ENCODE measurements at regions not wholly inside any gene's neighbourhood (a gene's known extent, or its start where the extent isn't known, plus 50 kb on each side); places are given as distances from the start of the nearest gene placed in this dataset.

GRCh38 chr7:14978687-14979086, 76.1 kb upstream of the DGKB start:
- TF ChIP-seq KLF10 (tag by site-specific recombination; IDR thresholded peaks at IDR 0.05) (no peak), PRDM6 (tag by site-specific recombination; IDR thresholded peaks at IDR 0.05) (no peak), KLF9 (tag by site-specific recombination; IDR thresholded peaks at IDR 0.05; ENCODE audit: low read depth) (no peak), ZNF202 (tag by site-specific recombination; IDR thresholded peaks at IDR 0.05; ENCODE audit: borderline replicate concordance) (no peak)
- TF ChIP-seq, protein P1, sequence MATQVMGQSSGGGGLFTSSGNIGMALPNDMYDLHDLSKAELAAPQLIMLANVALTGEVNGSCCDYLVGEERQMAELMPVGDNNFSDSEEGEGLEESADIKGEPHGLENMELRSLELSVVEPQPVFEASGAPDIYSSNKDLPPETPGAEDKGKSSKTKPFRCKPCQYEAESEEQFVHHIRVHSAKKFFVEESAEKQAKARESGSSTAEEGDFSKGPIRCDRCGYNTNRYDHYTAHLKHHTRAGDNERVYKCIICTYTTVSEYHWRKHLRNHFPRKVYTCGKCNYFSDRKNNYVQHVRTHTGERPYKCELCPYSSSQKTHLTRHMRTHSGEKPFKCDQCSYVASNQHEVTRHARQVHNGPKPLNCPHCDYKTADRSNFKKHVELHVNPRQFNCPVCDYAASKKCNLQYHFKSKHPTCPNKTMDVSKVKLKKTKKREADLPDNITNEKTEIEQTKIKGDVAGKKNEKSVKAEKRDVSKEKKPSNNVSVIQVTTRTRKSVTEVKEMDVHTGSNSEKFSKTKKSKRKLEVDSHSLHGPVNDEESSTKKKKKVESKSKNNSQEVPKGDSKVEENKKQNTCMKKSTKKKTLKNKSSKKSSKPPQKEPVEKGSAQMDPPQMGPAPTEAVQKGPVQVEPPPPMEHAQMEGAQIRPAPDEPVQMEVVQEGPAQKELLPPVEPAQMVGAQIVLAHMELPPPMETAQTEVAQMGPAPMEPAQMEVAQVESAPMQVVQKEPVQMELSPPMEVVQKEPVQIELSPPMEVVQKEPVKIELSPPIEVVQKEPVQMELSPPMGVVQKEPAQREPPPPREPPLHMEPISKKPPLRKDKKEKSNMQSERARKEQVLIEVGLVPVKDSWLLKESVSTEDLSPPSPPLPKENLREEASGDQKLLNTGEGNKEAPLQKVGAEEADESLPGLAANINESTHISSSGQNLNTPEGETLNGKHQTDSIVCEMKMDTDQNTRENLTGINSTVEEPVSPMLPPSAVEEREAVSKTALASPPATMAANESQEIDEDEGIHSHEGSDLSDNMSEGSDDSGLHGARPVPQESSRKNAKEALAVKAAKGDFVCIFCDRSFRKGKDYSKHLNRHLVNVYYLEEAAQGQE (tag by site-specific recombination; IDR thresholded peaks at IDR 0.05), result no peak
- TF ChIP-seq, protein P2, sequence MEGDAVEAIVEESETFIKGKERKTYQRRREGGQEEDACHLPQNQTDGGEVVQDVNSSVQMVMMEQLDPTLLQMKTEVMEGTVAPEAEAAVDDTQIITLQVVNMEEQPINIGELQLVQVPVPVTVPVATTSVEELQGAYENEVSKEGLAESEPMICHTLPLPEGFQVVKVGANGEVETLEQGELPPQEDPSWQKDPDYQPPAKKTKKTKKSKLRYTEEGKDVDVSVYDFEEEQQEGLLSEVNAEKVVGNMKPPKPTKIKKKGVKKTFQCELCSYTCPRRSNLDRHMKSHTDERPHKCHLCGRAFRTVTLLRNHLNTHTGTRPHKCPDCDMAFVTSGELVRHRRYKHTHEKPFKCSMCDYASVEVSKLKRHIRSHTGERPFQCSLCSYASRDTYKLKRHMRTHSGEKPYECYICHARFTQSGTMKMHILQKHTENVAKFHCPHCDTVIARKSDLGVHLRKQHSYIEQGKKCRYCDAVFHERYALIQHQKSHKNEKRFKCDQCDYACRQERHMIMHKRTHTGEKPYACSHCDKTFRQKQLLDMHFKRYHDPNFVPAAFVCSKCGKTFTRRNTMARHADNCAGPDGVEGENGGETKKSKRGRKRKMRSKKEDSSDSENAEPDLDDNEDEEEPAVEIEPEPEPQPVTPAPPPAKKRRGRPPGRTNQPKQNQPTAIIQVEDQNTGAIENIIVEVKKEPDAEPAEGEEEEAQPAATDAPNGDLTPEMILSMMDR (tag by site-specific recombination; IDR thresholded peaks at IDR 0.05), result no peak
